PFSK-1 (cell line): ENCODE measurements at regions not wholly inside any gene's neighbourhood (a gene's known extent, or its start where the extent isn't known, plus 50 kb on each side); places are given as distances from the start of the nearest gene placed in this dataset.

Experiments used
- POLR2AphosphoS5 ChIP-seq: IDR thresholded peaks from 2 replicates; pipeline ENCODE4 v1.6.1; 2012; ENCODE audit warnings: low read depth, mild to moderate bottlenecking, control low read depth, low read length, moderate library complexity
- REST ChIP-seq, 2 experiments: IDR thresholded peaks; 2 replicates each; pipeline versions ENCODE4 v1.6.1 to v1.8.0; 2011 to 2012; ENCODE audit warnings: low read depth in 2 of 2, low read length in 2 of 2, control low read depth in 1 of 2, inconsistent platforms in 1 of 2, mild to moderate bottlenecking in 1 of 2, moderate library complexity in 1 of 2; ENCODE audit not compliant: insufficient read depth in 1 of 2

- TF ChIP-seq REST (IDR thresholded peaks at IDR 0.05; ENCODE audit: insufficient read depth in 1 of 2, low read depth in 2 of 2, low read length in 2 of 2) (no peak), POLR2AphosphoS5 (no peak)
These were observed 791.0 kb downstream of the FAM181B start for GRCh38 chr11:81942646-81943045.
